HT1080 (cell line): ENCODE measurements at regions not wholly inside any gene's neighbourhood (a gene's known extent, or its start where the extent isn't known, plus 50 kb on each side); places are given as distances from the start of the nearest gene placed in this dataset.
A peak's percentile ranks its signal among the peaks of the same experiment; 100 is the strongest.

Source experiments
- DNase-seq: peaks from one replicate; pipeline ENCODE4 v3.0.0-alpha.2; 2015; ENCODE audit warnings: low read depth

GRCh38 chr19:5392486-5392885, 51.9 kb upstream of the PTPRS start:
- DNase-seq, result no peak

GRCh38 chr19:5393088-5393487, 52.5 kb upstream of the PTPRS start:
- no peak for DNase-seq

GRCh38 chr19:5394551-5395505, 54.2 kb upstream of the PTPRS start:
- DNase-seq, result no peak

GRCh38 chr19:5395556-5395955, 54.9 kb upstream of the PTPRS start:
- no peak for DNase-seq

- DNase-seq, result no peak
These were observed 55.7 kb upstream of the PTPRS start for GRCh38 chr19:5396096-5396939.

- no peak for DNase-seq
These were observed 56.4 kb upstream of the PTPRS start for GRCh38 chr19:5396963-5397362.

- DNase-seq, result no peak
These were observed 57.2 kb upstream of the ZNRF4 start for GRCh38 chr19:5397804-5398692.

- no peak for DNase-seq
These were observed 56.5 kb upstream of the ZNRF4 start for GRCh38 chr19:5398693-5399057.

- DNase-seq, result peak; percentile 48
These were observed 51.1 kb upstream of the ZNRF4 start for GRCh38 chr19:5403968-5404640.
